WERI-Rb-1 (cell line): ENCODE measurements at regions not wholly inside any gene's neighbourhood (a gene's known extent, or its start where the extent isn't known, plus 50 kb on each side); places are given as distances from the start of the nearest gene placed in this dataset.
"Not testable (repeated sequence)": the region's sequence is repeated elsewhere in the genome, so short reads cannot be mapped to it uniquely, and the experiment has no call there.

Experiments used
- DNase-seq: peaks from one replicate; pipeline ENCODE4 v3.0.0-alpha.2; 2020
- H3K27ac ChIP-seq: fragments of 250-450 bp; sonication (Bioruptor Pico); 2 replicates; pipeline ENCODE4 v1.5.1; 2020; ENCODE audit warnings: mild to moderate bottlenecking, moderate library complexity
- H3K27me3 ChIP-seq: fragments of 250-450 bp; sonication (Bioruptor Pico); 2 replicates; pipeline ENCODE4 v1.5.1; 2021; ENCODE audit warnings: mild to moderate bottlenecking, low read depth, moderate library complexity; ENCODE audit not compliant: insufficient read depth, severe bottlenecking
- H3K36me3 ChIP-seq: fragments of 250-450 bp; sonication (Bioruptor Pico); 2 replicates; pipeline ENCODE4 v1.5.1; 2020; ENCODE audit warnings: mild to moderate bottlenecking, moderate library complexity
- H3K4me3 ChIP-seq: 2 replicates; pipeline ENCODE4 v1.5.1; 2011; ENCODE audit warnings: low read depth, mild to moderate bottlenecking, control low read depth, low read length
- H3K9me3 ChIP-seq: fragments of 250-450 bp; sonication (Bioruptor Pico); 2 replicates; pipeline ENCODE4 v1.5.1; 2021; ENCODE audit warnings: mild to moderate bottlenecking, moderate library complexity; ENCODE audit not compliant: severe bottlenecking
- TF ChIP-seq, protein P1 (sequence below): IDR thresholded peaks from 2 replicates; pipeline ENCODE4 v1.5.1; 2011; ENCODE audit warnings: low read depth, mild to moderate bottlenecking, control low read depth, inconsistent platforms, low read length

DNA sequence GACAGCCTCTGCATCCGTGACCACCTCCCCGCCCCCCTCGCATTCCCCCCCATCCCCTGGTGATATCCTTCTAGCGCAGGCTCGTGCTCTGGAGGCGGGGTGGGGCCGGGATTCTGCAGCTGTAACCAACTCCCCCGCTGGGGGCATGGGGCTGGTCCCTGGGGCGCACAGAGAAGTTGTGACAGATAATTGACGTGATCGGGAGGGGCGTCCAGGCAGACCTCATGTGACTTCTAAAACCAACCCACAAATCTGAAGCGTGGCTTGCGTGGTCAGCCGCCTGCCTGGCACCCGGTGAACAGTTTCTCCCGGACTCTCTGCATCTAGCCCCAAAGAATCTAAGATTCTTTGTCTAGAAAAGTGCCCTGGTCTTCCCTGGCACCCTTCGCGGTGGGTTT, 100.6 kb upstream of the IGF1R start:
- Histone ChIP-seq H3K9me3 (peaks cover 23% of the 10 kb centered on the region), H3K27ac (no peak overlapping the region), H3K36me3 (no peaks in the 10 kb centered on the region), H3K4me3 (no peak overlapping the region), H3K27me3 (peaks cover 89% of the 10 kb centered on the region)
- TF ChIP-seq, protein P1, sequence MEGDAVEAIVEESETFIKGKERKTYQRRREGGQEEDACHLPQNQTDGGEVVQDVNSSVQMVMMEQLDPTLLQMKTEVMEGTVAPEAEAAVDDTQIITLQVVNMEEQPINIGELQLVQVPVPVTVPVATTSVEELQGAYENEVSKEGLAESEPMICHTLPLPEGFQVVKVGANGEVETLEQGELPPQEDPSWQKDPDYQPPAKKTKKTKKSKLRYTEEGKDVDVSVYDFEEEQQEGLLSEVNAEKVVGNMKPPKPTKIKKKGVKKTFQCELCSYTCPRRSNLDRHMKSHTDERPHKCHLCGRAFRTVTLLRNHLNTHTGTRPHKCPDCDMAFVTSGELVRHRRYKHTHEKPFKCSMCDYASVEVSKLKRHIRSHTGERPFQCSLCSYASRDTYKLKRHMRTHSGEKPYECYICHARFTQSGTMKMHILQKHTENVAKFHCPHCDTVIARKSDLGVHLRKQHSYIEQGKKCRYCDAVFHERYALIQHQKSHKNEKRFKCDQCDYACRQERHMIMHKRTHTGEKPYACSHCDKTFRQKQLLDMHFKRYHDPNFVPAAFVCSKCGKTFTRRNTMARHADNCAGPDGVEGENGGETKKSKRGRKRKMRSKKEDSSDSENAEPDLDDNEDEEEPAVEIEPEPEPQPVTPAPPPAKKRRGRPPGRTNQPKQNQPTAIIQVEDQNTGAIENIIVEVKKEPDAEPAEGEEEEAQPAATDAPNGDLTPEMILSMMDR, result no peak
- no peak for DNase-seq

- DNase-seq, result no peak
- Histone ChIP-seq H3K27me3 (peaks cover 89% of the 10 kb centered on the region), H3K9me3 (peaks cover 23% of the 10 kb centered on the region), H3K36me3 (no peaks in the 10 kb centered on the region), H3K4me3 (no peak overlapping the region), H3K27ac (no peak overlapping the region)
- TF ChIP-seq, protein P1, result no peak
These were observed 100.0 kb upstream of the IGF1R start for GRCh38 chr15:98548139-98548971.

DNA sequence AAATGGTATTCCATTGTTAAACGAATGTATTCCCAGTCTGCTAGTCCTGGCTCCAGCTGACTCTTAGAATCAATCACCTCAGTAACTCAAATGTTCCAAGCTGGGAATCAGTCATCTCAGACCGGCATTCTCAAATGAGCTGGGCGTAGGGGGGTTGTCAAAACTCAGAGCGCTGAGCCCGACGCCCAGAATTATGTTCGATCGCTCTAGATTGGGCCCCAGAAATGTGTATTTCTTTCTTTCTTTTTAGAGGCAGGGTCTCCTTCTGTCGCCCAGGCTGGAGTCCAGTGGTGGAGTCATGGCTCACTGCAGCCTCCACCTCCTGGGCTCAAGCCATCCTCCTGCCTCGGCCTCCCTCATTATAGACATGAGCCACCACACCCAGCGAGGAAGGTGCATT, 99.3 kb upstream of the IGF1R start:
- DNase-seq, result no peak
- Histone ChIP-seq H3K27me3 (peaks cover 89% of the 10 kb centered on the region), H3K36me3 (no peaks in the 10 kb centered on the region), H3K9me3 (peaks cover 23% of the 10 kb centered on the region), H3K4me3 (no peak overlapping the region), H3K27ac (no peak overlapping the region)
- TF ChIP-seq, protein P1, result no peak

- peaks cover 23% of the 10 kb centered on the region for H3K9me3 ChIP-seq
- TF ChIP-seq, protein P1, result no peak
- H3K36me3 ChIP-seq, result no peaks in the 10 kb centered on the region
- no peak overlapping the region for H3K27ac ChIP-seq
- H3K4me3 ChIP-seq, result no peak overlapping the region
- H3K27me3 ChIP-seq, result peaks cover 91% of the 10 kb centered on the region
- DNase-seq, result no peak
These were observed 98.6 kb upstream of the IGF1R start for GRCh38 chr15:98549741-98550140.

DNA sequence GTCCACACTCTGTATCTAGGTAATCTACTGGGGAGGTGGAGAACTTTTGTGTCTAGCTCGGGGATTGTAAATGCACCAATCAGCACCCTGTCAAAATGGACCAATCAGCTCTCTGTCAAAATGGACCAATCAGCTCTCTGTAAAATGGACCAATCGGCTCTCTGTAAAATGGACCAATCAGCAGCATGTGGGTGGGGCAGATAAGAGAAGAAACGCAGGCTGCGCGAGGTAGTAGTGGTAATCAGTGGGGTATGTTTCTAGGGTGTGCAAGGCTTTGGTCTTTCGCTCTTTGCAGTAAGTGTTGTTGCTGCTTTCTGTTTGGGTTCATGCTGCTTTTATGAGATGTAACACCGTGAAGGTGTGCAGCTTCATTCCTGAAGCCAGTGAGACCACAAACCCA, 98.0 kb upstream of the IGF1R start:
- H3K27me3 ChIP-seq, result peaks cover 92% of the 10 kb centered on the region
- not testable (repeated sequence) for DNase-seq

DNA sequence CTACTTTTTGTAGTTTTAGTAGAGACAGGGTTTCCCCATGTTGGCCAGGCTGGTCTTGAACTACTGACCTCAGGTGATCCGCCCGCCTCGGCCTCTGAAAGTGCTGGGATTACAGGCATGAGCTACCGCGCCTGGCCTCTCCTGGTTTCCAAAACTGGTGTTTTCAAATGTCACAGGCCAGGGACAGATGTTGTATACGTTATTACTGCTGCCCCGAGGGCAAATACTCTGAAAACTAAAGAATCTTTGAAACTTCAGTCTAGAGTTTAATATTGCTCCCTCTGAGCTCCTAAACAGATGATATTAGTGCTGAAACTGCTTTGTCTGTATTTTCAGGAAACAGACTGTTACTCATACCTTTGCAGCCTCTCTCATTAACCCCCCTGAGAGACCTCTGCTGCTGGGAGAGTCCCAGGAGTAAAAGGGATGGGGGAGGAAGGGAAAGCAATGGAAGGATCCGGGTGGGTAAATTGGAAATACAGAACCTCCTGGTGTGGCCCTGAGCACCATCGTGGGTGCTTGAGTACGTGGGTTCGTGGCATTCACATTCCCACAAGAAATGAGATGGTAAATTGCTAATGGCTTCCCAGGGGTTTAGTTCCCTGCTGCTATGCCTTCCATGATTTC, 96.3 kb upstream of the IGF1R start:
- Histone ChIP-seq H3K27ac (no peak overlapping the region), H3K4me3 (no peak overlapping the region), H3K36me3 (no peaks in the 10 kb centered on the region), H3K9me3 (peaks cover 23% of the 10 kb centered on the region), H3K27me3 (peaks cover 96% of the 10 kb centered on the region)
- TF ChIP-seq, protein P1, result no peak
- DNase-seq, result no peak

More for the DNA sequence above, 98.0 kb upstream of the IGF1R start:
- peaks cover 23% of the 10 kb centered on the region for H3K9me3 ChIP-seq
- H3K27ac ChIP-seq, H3K4me3 ChIP-seq, H3K36me3 ChIP-seq: not testable (repeated sequence)
